HG03558 (cell line): ENCODE measurements at regions not wholly inside any gene's neighbourhood (a gene's known extent, or its start where the extent isn't known, plus 50 kb on each side); places are given as distances from the start of the nearest gene placed in this dataset.
"Not testable (repeated sequence)": the region's sequence is repeated elsewhere in the genome, so short reads cannot be mapped to it uniquely, and the experiment has no call there.

ENCODE experiments used
- ATAC-seq: cut with Tn5 transposase; IDR thresholded peaks from one replicate; pipeline ENCODE4 v1.9.1; 2021; ENCODE audit warnings: moderate number of reproducible peaks; ENCODE audit not compliant: unreplicated experiment; ENCODE audit errors: extremely low read depth

GRCh38 chr12:127133675-127134335, 1133.2 kb upstream of the TMEM132C start:
- ATAC-seq: no peak

DNA sequence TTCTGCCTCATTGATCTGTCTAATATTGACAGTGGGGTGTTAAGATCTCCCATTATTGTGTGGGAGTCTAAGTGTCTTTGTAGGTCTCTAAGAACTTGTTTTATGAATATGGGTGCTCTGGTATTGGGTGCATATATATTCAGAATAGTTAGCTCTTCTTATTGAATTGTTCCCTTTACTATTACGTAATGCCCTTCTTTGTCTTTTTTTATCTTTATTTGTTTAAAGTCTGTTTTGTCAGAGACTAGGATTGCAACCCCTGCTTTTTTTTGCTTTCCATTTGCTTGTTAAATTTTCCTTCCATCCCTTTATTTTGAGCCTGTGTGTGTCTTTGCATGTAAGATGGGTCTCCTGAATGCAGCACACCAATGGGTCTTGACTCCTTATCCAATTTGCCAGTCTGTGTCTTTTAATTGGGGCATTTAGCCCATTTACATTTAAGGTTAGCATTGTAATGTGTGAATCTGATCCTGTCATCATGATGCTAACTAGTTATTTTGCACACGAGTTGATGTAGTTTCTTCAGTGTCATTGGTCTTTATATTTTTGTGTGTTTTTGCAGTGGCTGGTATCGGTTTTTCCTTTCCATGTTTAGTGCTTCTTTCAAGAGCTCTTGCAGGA, 1126.0 kb upstream of the TMEM132C start:
- ATAC-seq: not testable (repeated sequence)

- no peak for ATAC-seq
Observed at GRCh38 chr12:127143020-127143419, 1124.0 kb upstream of the TMEM132C start.

- ATAC-seq: no peak
Observed at GRCh38 chr12:127144770-127145169, 1122.2 kb upstream of the TMEM132C start.

DNA sequence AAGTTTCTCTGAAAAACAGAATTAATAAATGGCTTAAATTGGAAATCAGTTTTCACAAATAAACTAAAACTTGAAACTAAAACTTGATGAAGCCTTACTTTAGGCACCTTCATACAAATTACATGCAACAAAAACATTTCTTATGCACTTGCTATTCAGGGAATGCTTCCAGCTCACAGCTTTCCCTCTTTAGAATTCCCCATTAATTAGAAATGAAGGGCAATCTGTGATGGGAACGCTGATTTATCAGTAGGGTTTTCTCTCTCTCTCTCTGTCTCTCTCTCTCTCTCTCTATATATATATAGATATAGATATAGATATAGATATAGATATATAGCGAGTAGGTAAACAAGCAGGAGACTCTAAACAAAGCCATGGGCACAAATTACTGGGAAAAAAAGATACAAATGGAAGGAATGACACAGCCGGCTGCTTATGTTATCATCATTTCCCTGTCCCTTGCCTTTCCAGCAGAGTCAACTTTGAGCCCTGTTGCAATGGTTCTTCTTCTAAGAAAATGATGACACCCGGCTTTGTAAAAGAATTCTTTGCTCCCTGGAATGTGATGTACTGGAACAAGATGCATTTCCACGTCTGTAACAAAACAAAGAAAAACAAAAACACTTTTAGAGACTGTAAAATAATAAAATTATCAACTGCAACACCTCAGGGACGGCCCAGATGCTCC, 1121.6 kb upstream of the TMEM132C start:
- no peak for ATAC-seq

DNA sequence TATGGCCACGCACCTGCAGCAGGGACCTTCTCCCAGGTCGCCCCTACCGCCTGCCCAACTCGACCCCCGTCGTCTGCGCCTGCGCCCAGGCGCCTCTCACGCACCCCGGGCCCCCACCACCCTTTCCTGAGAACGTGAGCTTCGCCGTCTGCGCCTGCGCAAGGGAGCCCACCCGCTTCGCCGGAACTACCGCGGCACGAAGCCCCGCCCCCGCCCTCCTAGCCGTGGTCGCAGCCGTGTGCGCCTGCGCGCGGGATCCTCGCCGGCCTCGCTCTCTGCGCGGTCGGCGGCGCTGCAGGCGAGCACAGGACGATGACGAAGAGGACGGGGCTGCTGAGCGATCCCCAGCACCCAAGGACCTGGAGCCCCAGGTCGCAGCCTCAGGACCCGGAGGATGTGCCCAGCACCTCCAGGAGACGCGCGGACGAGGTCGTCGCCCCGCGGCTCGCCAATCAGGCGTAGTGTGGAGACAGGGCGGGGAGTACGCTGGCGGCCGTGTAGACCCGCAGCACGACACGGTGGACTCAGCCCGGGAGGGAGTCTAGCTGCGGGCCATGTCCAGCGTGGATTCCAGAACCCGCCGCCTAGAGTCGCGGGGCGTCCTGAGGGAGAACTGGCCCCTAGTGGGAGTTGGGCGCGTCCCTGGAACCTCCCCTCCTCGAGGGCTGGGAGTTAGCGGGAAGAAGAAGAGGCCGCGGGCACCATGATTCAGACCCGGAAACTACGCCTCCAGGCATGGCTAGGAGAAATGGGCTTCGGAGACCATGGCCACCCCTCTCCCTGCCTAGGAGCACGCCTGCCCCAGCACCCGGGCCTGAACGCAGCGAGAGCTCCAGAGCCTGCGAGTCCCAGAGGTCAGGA, 1120.8 kb upstream of the TMEM132C start:
- no peak for ATAC-seq

GRCh38 chr12:127146991-127147718, 1119.8 kb upstream of the TMEM132C start:
- no peak for ATAC-seq

DNA sequence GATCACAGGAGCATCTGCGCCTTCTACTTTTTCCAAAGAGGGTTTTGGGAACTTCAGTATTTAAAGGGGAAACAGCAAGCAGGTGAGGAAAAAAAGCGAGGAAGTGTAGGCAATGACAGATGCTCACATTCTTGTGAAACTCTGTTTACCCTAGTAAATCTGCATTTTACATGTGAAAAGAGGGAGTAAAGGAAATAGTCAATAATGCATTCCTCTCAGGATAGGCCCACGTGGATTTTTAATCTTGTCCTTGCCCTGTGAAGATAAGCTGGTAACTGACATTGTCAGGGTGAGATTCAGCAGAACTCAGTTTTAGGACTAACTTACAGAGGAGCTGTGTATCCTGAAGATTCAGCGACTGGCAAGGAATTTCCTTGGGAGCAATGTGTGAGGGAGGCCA, 1119.2 kb upstream of the TMEM132C start:
- ATAC-seq: no peak

DNA sequence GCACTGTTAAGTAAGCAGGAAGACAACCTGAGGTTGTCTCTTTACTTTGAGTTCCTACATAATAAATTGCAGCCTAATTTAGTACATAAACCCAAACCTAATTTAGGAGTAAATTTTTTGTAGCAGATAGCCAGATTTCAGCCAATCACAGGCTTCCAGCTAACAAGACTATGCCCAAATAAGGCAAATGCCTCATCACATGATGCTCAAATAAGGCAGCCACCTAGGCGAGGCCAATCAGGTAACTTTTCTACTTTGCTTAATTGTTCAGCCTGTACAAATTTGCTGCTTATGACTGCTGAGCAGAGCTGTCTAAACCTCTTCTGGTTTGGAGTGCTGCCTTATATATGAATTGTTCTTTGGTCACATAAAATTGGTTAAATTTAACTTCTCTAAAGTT, 1118.7 kb upstream of the TMEM132C start:
- ATAC-seq: no peak

GRCh38 chr12:127149226-127149964, 1117.6 kb upstream of the TMEM132C start:
- ATAC-seq: no peak

DNA sequence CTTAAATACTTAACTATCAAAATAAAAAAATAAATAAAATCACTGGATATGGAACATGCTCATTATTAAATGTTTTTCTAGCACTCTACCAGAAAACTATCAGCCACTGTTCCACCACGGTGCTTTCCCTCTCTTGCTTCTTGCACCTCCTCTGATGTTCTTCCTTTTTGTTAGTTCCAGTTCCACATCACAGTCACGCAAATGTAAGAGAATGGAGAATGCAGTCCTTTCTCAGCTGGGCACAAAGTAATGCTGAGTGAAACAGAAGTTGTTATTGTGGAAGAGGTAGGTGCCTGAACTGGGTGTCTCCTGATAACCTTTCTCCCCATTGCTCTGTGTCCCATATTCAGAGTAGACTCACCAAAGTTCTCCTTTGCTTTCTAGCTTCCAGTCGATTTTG, 1116.9 kb upstream of the TMEM132C start:
- ATAC-seq: no peak

- ATAC-seq: no peak
Observed at GRCh38 chr12:127150479-127150878, 1116.5 kb upstream of the TMEM132C start.

DNA sequence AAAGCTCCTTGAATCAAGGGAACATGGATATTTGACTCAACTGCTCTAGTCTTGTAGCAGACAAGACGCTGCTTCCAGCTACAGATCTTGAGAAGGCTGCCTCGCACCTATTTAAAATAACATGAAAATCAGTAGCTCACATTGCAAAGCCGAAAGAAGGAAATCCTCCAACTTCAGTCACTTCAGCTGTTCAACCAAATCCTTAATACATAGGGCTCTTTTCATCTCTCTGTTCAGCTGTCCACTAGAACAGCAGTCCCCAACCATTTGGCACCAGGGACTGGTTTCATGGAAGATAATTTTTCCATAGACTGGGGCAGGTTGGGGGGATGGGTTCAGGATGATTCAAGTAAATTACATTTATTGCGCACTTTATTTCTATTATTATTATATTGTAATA, 1116.0 kb upstream of the TMEM132C start:
- ATAC-seq: no peak

DNA sequence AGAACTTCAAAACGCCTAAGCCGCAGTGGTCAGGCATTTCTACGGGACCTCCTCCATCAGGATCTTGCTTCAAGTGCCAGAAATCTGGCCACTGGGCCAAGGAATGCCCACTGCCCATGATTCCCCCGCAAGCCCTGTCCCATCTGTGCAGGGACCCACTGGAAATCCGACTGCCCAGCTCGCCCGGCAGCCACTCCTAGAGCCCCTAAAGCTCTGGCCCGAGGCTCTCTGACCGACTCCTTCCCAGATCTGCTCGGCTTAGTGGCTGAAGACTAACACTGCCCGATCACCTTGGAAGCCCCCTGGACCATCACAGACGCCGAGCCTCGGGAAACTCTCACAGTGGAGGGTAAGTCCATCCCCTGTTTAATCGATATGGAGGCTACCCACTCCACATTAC, 1113.0 kb upstream of the TMEM132C start:
- ATAC-seq: no peak

GRCh38 chr12:127154830-127155229, 1112.1 kb upstream of the TMEM132C start:
- not testable (repeated sequence) for ATAC-seq

DNA sequence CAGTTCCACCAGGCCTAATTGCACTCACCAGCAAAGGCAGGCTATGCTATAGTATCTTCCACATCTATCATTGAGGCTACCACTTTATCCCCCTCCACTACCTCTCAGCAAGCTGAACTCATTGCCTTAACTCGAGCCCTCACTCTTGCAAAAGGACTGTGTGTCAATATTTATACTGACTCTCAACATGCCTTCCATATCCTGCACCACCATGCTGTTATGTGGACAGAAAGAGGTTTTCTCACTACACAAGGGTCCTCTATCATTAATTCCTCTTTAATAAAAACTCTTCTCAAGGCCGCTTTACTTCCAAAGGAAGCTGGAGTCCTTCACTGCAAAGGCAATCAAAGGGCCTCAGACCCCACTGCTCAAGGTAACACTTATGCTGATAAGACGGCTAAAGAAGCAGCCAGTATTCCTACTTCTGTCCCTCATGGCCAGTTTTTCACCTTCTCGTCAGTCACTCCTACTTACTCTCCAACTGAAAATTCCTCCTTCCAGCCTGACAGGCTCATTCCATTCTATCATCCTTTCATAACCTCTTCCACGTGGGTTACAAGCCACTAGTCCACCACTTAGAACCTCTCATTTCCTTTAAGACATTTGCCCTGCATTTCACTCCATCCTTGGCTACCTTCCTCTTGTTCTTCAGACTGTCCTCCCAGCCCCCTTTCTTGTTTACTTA, 1110.9 kb upstream of the TMEM132C start:
- not testable (repeated sequence) for ATAC-seq

GRCh38 chr12:127157501-127158366, 1109.2 kb upstream of the TMEM132C start:
- not testable (repeated sequence) for ATAC-seq
